Right hindlimb (tissue), 1 donor: ENCODE measurements at regions not wholly inside any gene's neighbourhood (a gene's known extent, or its start where the extent isn't known, plus 50 kb on each side); places are given as distances from the start of the nearest gene placed in this dataset.

Experiments used
- DNase-seq: peaks from one replicate; pipeline ENCODE4 v3.0.0-alpha.2; 2018

- DNase-seq, result no peak
Measured at GRCh38 chr5:44868541-44868940, 59.8 kb downstream of the MRPS30 start.

GRCh38 chr5:44869928-44870327 is 61.2 kb downstream of the MRPS30 start:
- no peak for DNase-seq

- DNase-seq, result no peak
Measured at GRCh38 chr5:44870430-44870829, 61.7 kb downstream of the MRPS30 start.

GRCh38 chr5:44871401-44871800 is 62.7 kb downstream of the MRPS30 start:
- DNase-seq, result no peak

- DNase-seq, result no peak
Measured at GRCh38 chr5:44875661-44876605, 67.2 kb downstream of the MRPS30 start.

- DNase-seq, result no peak
Measured at GRCh38 chr5:44881266-44881665, 72.5 kb downstream of the MRPS30 start.

- DNase-seq, result no peak
Measured at GRCh38 chr5:44884036-44884435, 75.3 kb downstream of the MRPS30 start.

- no peak for DNase-seq
Measured at GRCh38 chr5:44885903-44886302, 77.2 kb downstream of the MRPS30 start.

GRCh38 chr5:44887722-44888121 is 79.0 kb downstream of the MRPS30 start:
- DNase-seq, result no peak

- no peak for DNase-seq
Measured at GRCh38 chr5:44888435-44888834, 79.7 kb downstream of the MRPS30 start.

GRCh38 chr5:44891116-44891515 is 82.4 kb downstream of the MRPS30 start:
- no peak for DNase-seq

- DNase-seq, result no peak
Measured at GRCh38 chr5:44900273-44900954, 91.7 kb downstream of the MRPS30 start.

GRCh38 chr5:44907396-44907795 is 98.6 kb downstream of the MRPS30 start:
- DNase-seq, result no peak

GRCh38 chr5:44909004-44909403 is 100.3 kb downstream of the MRPS30 start:
- DNase-seq, result no peak

- no peak for DNase-seq
Measured at GRCh38 chr5:44911501-44911900, 102.8 kb downstream of the MRPS30 start.

GRCh38 chr5:44914221-44914620 is 105.5 kb downstream of the MRPS30 start:
- no peak for DNase-seq

- DNase-seq, result no peak
Measured at GRCh38 chr5:44919560-44919959, 110.8 kb downstream of the MRPS30 start.

GRCh38 chr5:44927115-44927733 is 118.5 kb downstream of the MRPS30 start:
- no peak for DNase-seq

GRCh38 chr5:44932922-44933585 is 124.3 kb downstream of the MRPS30 start:
- no peak for DNase-seq

GRCh38 chr5:44933686-44934085 is 124.9 kb downstream of the MRPS30 start:
- no peak for DNase-seq

GRCh38 chr5:44935262-44935661 is 126.5 kb downstream of the MRPS30 start:
- no peak for DNase-seq

- no peak for DNase-seq
Measured at GRCh38 chr5:44935871-44936270, 127.1 kb downstream of the MRPS30 start.

GRCh38 chr5:44942524-44943001 is 133.8 kb downstream of the MRPS30 start:
- no peak for DNase-seq
